ENCODE measurements at regions not wholly inside any gene's neighbourhood (a gene's known extent, or its start where the extent isn't known, plus 50 kb on each side); places are given as distances from the start of the nearest gene placed in this dataset.

- H3K4me1 Mint-ChIP-seq (ENCODE audit: low read depth, unreplicated experiment) = no peaks in the 10 kb centered on the region
Observed at GRCh38 chr3:18713577-18713951, 288.4 kb upstream of the SATB1 start.

GRCh38 chr3:18712713-18713576 is 287.8 kb upstream of the SATB1 start:
- H3K36me3 ChIP-seq (ENCODE audit: control insufficient read depth, insufficient read depth, low read length) = no peaks in the 10 kb centered on the region
- Mint-ChIP-seq H3K9me3 (ENCODE audit: unreplicated experiment) (peaks cover 6% of the 10 kb centered on the region), H3K36me3 (ENCODE audit: insufficient read depth, unreplicated experiment) (no peaks in the 10 kb centered on the region), H3K4me1 (ENCODE audit: low read depth, unreplicated experiment) (no peaks in the 10 kb centered on the region), H3K27ac (ENCODE audit: unreplicated experiment) (no peak overlapping the region), H3K4me3 (ENCODE audit: unreplicated experiment) (no peak overlapping the region), H3K27me3 (ENCODE audit: insufficient read depth, unreplicated experiment) (no peaks in the 10 kb centered on the region)
- no TSS peak for BruUV-seq (replicated peaks)
- no peak overlapping the region for H3K4me3 ChIP-seq (ENCODE audit: low read depth, low read length)
- DNase-seq = no peak
- no peaks in the 10 kb centered on the region for H3K27me3 ChIP-seq (replicated peaks; ENCODE audit: control insufficient read depth, insufficient read depth, low read length)
- POLR2A ChIA-PET = no interaction called here
- no peak for TF ChIP-seq CTCF (IDR thresholded peaks at IDR 0.05; ENCODE audit: insufficient read depth in 1 of 2, low read depth in 1 of 2, low read length in 1 of 2, severe bottlenecking in 1 of 2, unreplicated experiment in 1 of 2)
- CTCF ChIA-PET = no interaction called here
- intact Hi-C loops (cut with micrococcal nuclease; ENCODE audit: unreplicated experiment) = no loop called here
- H3K4me1 ChIP-seq = no peaks in the 10 kb centered on the region
- no peaks in the 10 kb centered on the region for H3K9me3 ChIP-seq

More at GRCh38 chr3:18713577-18713951, 288.4 kb upstream of the SATB1 start:
- intact Hi-C loops (cut with micrococcal nuclease; ENCODE audit: unreplicated experiment) = no loop called here
- no peaks in the 10 kb centered on the region for H3K4me1 ChIP-seq
- H3K9me3 Mint-ChIP-seq (ENCODE audit: unreplicated experiment) = peaks cover 6% of the 10 kb centered on the region
- POLR2A ChIA-PET = no interaction called here
- no peak for TF ChIP-seq CTCF (IDR thresholded peaks at IDR 0.05; ENCODE audit: insufficient read depth in 1 of 2, low read depth in 1 of 2, low read length in 1 of 2, severe bottlenecking in 1 of 2, unreplicated experiment in 1 of 2)
- no peaks in the 10 kb centered on the region for H3K27me3 Mint-ChIP-seq (ENCODE audit: insufficient read depth, unreplicated experiment)
- no peaks in the 10 kb centered on the region for H3K9me3 ChIP-seq
- no peak overlapping the region for H3K27ac Mint-ChIP-seq (ENCODE audit: unreplicated experiment)
- H3K4me3 ChIP-seq (ENCODE audit: low read depth, low read length) = no peak overlapping the region
- no peak overlapping the region for H3K4me3 Mint-ChIP-seq (ENCODE audit: unreplicated experiment)
- no peaks in the 10 kb centered on the region for H3K36me3 Mint-ChIP-seq (ENCODE audit: insufficient read depth, unreplicated experiment)
- no TSS peak for BruUV-seq (replicated peaks)
- DNase-seq = no peak
- CTCF ChIA-PET = no interaction called here
- H3K27me3 ChIP-seq (replicated peaks; ENCODE audit: control insufficient read depth, insufficient read depth, low read length) = no peaks in the 10 kb centered on the region
- H3K36me3 ChIP-seq (ENCODE audit: control insufficient read depth, insufficient read depth, low read length) = no peaks in the 10 kb centered on the region

- CTCF ChIA-PET = no interaction called here
- Histone ChIP-seq H3K27me3 (replicated peaks; ENCODE audit: control insufficient read depth, insufficient read depth, low read length) (no peaks in the 10 kb centered on the region), H3K4me1 (no peaks in the 10 kb centered on the region), H3K36me3 (ENCODE audit: control insufficient read depth, insufficient read depth, low read length) (no peaks in the 10 kb centered on the region), H3K9me3 (no peaks in the 10 kb centered on the region), H3K4me3 (ENCODE audit: low read depth, low read length) (no peak overlapping the region)
- no TSS peak for BruUV-seq (replicated peaks)
- Mint-ChIP-seq H3K4me3 (ENCODE audit: unreplicated experiment) (no peak overlapping the region), H3K27me3 (ENCODE audit: insufficient read depth, unreplicated experiment) (no peaks in the 10 kb centered on the region), H3K9me3 (ENCODE audit: unreplicated experiment) (peaks cover 22% of the 10 kb centered on the region), H3K4me1 (ENCODE audit: low read depth, unreplicated experiment) (no peaks in the 10 kb centered on the region), H3K27ac (ENCODE audit: unreplicated experiment) (no peak overlapping the region), H3K36me3 (ENCODE audit: insufficient read depth, unreplicated experiment) (no peaks in the 10 kb centered on the region)
- DNase-seq = no peak
- TF ChIP-seq CTCF (IDR thresholded peaks at IDR 0.05; ENCODE audit: insufficient read depth in 1 of 2, low read depth in 1 of 2, low read length in 1 of 2, severe bottlenecking in 1 of 2, unreplicated experiment in 1 of 2) = no peak
- POLR2A ChIA-PET = no interaction called here
- intact Hi-C loops (cut with micrococcal nuclease; ENCODE audit: unreplicated experiment) = no loop called here
Observed at GRCh38 chr3:18704326-18704725, 279.2 kb upstream of the SATB1 start.

All from Caco-2 (cell line).